ENCODE measurements at regions not wholly inside any gene's neighbourhood (a gene's known extent, or its start where the extent isn't known, plus 50 kb on each side); places are given as distances from the start of the nearest gene placed in this dataset.

DNA sequence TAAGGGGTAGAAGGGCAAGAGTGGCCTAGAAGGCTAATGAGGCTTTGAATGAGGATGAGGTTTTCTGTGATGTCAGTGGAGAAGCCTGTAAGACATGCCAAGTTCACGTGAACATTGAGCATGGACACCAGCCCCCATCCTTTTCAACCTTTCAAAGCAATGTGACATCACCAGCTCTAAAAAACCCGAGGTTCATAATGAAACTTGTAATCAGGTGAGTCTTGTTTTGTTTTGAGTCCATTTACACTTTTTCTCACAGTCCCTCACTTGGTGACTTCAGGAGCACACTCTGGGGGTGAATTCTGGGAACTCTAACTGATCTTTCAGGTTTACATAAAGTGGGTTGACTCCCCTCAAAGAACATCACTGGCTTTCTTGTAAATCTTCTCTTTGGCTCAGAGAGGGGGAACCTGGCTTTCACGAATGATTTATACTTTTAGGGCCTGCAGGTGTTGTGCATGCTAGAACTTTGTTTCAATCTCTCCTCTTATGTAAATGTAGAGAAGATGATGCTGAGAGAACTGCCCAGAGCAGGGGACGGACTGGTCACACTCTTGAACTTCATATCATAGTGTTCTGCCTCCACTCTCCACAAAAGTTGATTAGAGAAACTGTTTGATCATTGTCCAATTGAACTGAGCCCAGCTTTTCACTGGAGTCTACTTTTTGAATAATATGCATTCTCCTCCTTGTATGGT, 224.7 kb upstream of the SATB1 start:
- TF ChIP-seq, protein P1, sequence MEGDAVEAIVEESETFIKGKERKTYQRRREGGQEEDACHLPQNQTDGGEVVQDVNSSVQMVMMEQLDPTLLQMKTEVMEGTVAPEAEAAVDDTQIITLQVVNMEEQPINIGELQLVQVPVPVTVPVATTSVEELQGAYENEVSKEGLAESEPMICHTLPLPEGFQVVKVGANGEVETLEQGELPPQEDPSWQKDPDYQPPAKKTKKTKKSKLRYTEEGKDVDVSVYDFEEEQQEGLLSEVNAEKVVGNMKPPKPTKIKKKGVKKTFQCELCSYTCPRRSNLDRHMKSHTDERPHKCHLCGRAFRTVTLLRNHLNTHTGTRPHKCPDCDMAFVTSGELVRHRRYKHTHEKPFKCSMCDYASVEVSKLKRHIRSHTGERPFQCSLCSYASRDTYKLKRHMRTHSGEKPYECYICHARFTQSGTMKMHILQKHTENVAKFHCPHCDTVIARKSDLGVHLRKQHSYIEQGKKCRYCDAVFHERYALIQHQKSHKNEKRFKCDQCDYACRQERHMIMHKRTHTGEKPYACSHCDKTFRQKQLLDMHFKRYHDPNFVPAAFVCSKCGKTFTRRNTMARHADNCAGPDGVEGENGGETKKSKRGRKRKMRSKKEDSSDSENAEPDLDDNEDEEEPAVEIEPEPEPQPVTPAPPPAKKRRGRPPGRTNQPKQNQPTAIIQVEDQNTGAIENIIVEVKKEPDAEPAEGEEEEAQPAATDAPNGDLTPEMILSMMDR (IDR thresholded peaks at IDR 0.05; ENCODE audit: low read depth, low read length) = no peak
- no peak for TF ChIP-seq POLR2A (IDR thresholded peaks at IDR 0.05; ENCODE audit: extremely low read depth, insufficient read length)
- TF ChIP-seq, protein P2, sequence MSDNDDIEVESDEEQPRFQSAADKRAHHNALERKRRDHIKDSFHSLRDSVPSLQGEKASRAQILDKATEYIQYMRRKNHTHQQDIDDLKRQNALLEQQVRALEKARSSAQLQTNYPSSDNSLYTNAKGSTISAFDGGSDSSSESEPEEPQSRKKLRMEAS (IDR thresholded peaks at IDR 0.05; ENCODE audit: low read depth, low read length) = no peak

Measured in NB4 (cell line).